Astrocyte (in vitro differentiated cells and primary cell): ENCODE measurements at regions not wholly inside any gene's neighbourhood (a gene's known extent, or its start where the extent isn't known, plus 50 kb on each side); places are given as distances from the start of the nearest gene placed in this dataset.
"Not testable (repeated sequence)": the region's sequence is repeated elsewhere in the genome, so short reads cannot be mapped to it uniquely, and the experiment has no call there.

Source experiments
- DNase-seq: peaks from one replicate; pipeline ENCODE4 v3.0.0-alpha.2; 2010; ENCODE audit warnings: low read depth
- FAIRE-seq: peaks from 2 replicates; lab custom pipeline; 2011; peaks lifted over from hg19 to GRCh38; lab: Jason Lieb, UNC
- H2AFZ ChIP-seq: 2 replicates; pipeline ENCODE4 v1.6.0; 2012; ENCODE audit warnings: low read depth, low read length, inconsistent platforms
- H3K27ac ChIP-seq: 2 replicates; pipeline ENCODE4 v1.5.1; 2011; ENCODE audit warnings: low read depth, low read length, inconsistent platforms
- H3K27me3 ChIP-seq: 2 replicates; pipeline ENCODE4 v1.6.0; 2011; ENCODE audit warnings: low read length, inconsistent platforms; ENCODE audit not compliant: insufficient read depth
- H3K36me3 ChIP-seq: 2 replicates; pipeline ENCODE4 v1.5.1; 2011; ENCODE audit warnings: low read length, inconsistent platforms; ENCODE audit not compliant: insufficient read depth
- H3K4me1 ChIP-seq: 2 replicates; pipeline ENCODE4 v1.5.1; 2011; ENCODE audit warnings: low read length, inconsistent platforms; ENCODE audit not compliant: insufficient read depth
- H3K4me2 ChIP-seq: 2 replicates; pipeline ENCODE4 v1.6.0; 2012; ENCODE audit warnings: low read length, inconsistent platforms
- H3K4me3 ChIP-seq: 2 replicates; pipeline ENCODE4 v1.5.1; 2011; ENCODE audit warnings: low read depth, mild to moderate bottlenecking, low read length, inconsistent platforms; ENCODE audit not compliant: insufficient read depth
- H3K79me2 ChIP-seq: 2 replicates; pipeline ENCODE4 v1.6.0; 2012; ENCODE audit warnings: mild to moderate bottlenecking, low read length, inconsistent platforms; ENCODE audit not compliant: insufficient read depth
- H3K9ac ChIP-seq: 2 replicates; pipeline ENCODE4 v1.6.0; 2012; ENCODE audit warnings: mild to moderate bottlenecking, low read length, inconsistent platforms
- H3K9me3 ChIP-seq: 2 replicates; pipeline ENCODE4 v1.5.1; 2012; ENCODE audit warnings: low read depth, mild to moderate bottlenecking, low read length, inconsistent platforms; ENCODE audit not compliant: insufficient read depth
- H4K20me1 ChIP-seq: 2 replicates; pipeline ENCODE4 v1.6.0; 2012; ENCODE audit warnings: low read length, inconsistent platforms; ENCODE audit not compliant: insufficient read depth
- H3K27ac Mint-ChIP-seq: one replicate; pipeline ENCODE4 v1.8.0; 2021; ENCODE audit warnings: mild to moderate bottlenecking, mixed read lengths; ENCODE audit not compliant: unreplicated experiment
- H3K27me3 Mint-ChIP-seq: one replicate; pipeline ENCODE4 v1.8.0; 2021; ENCODE audit warnings: low read depth, mixed read lengths; ENCODE audit not compliant: unreplicated experiment
- H3K36me3 Mint-ChIP-seq: one replicate; pipeline ENCODE4 v1.8.0; 2021; ENCODE audit warnings: low read depth, mixed read lengths; ENCODE audit not compliant: unreplicated experiment
- H3K4me1 Mint-ChIP-seq: one replicate; pipeline ENCODE4 v1.8.0; 2021; ENCODE audit warnings: low read depth, mixed read lengths; ENCODE audit not compliant: unreplicated experiment
- H3K4me3 Mint-ChIP-seq: one replicate; pipeline ENCODE4 v1.8.0; 2021; ENCODE audit warnings: mild to moderate bottlenecking, moderate library complexity, mixed read lengths; ENCODE audit not compliant: unreplicated experiment
- H3K9me3 Mint-ChIP-seq: one replicate; pipeline ENCODE4 v1.8.0; 2021; ENCODE audit warnings: mild to moderate bottlenecking, mixed read lengths; ENCODE audit not compliant: unreplicated experiment
- CTCF ChIP-seq: IDR thresholded peaks from 2 replicates; pipeline ENCODE4 v1.5.1; 2011; ENCODE audit warnings: low read depth, mild to moderate bottlenecking, inconsistent platforms, low read length, moderate library complexity; ENCODE audit not compliant: insufficient read depth
- EZH2 ChIP-seq: IDR thresholded peaks from 2 replicates; pipeline ENCODE4 v1.6.1; 2012; ENCODE audit warnings: mild to moderate bottlenecking, low read length, inconsistent platforms; ENCODE audit not compliant: insufficient read depth

- TF ChIP-seq CTCF (no peak), EZH2 (no peak)
- H3K36me3 ChIP-seq = no peaks in the 10 kb centered on the region
- Mint-ChIP-seq H3K27me3 (peaks cover 3% of the 10 kb centered on the region), H3K36me3 (no peaks in the 10 kb centered on the region), H3K9me3 (peaks cover 10% of the 10 kb centered on the region), H3K4me3 (no peak overlapping the region), H3K27ac (no peak overlapping the region), H3K4me1 (peaks cover 6% of the 10 kb centered on the region)
- H3K4me1 ChIP-seq = no peaks in the 10 kb centered on the region
- H3K4me3 ChIP-seq = no peak overlapping the region
- FAIRE-seq (no peak), DNase-seq (no peak)
- no peak overlapping the region for H3K4me2 ChIP-seq
- H3K27ac ChIP-seq = no peak overlapping the region
- no peaks in the 10 kb centered on the region for H4K20me1 ChIP-seq
- H3K27me3 ChIP-seq = no peaks in the 10 kb centered on the region
- no peak overlapping the region for H2AFZ ChIP-seq
- no peak overlapping the region for H3K9ac ChIP-seq
- no peaks in the 10 kb centered on the region for H3K79me2 ChIP-seq
- H3K9me3 ChIP-seq = no peaks in the 10 kb centered on the region
Observed at GRCh38 chr6:11307226-11307625, 74.8 kb upstream of the NEDD9 start.

GRCh38 chr6:11304946-11305345, 72.5 kb upstream of the NEDD9 start:
- no peak for TF ChIP-seq EZH2
- TF ChIP-seq CTCF = no peak
- Histone ChIP-seq H3K27ac (no peak overlapping the region), H3K9me3 (no peaks in the 10 kb centered on the region), H3K4me1 (no peaks in the 10 kb centered on the region), H3K4me2 (no peak overlapping the region), H3K36me3 (no peaks in the 10 kb centered on the region), H3K27me3 (no peaks in the 10 kb centered on the region), H3K9ac (no peak overlapping the region), H2AFZ (no peak overlapping the region), H3K4me3 (no peak overlapping the region), H4K20me1 (no peaks in the 10 kb centered on the region), H3K79me2 (no peaks in the 10 kb centered on the region)
- Mint-ChIP-seq H3K4me1 (peaks cover 9% of the 10 kb centered on the region), H3K27me3 (no peaks in the 10 kb centered on the region), H3K9me3 (peaks cover 15% of the 10 kb centered on the region), H3K36me3 (peaks cover 2% of the 10 kb centered on the region), H3K4me3 (no peak overlapping the region), H3K27ac (no peak overlapping the region)
- FAIRE-seq (no peak), DNase-seq (no peak)

- FAIRE-seq, H3K36me3 ChIP-seq, H2AFZ ChIP-seq, H4K20me1 ChIP-seq, H3K27ac ChIP-seq, H3K4me1 Mint-ChIP-seq, H3K79me2 ChIP-seq, H3K27me3 Mint-ChIP-seq, H3K4me3 ChIP-seq, H3K9me3 ChIP-seq, H3K36me3 Mint-ChIP-seq, H3K9ac ChIP-seq, DNase-seq, H3K4me1 ChIP-seq, H3K27me3 ChIP-seq: not testable (repeated sequence)
- peak overlapping the region; percentile 55 for H3K27ac Mint-ChIP-seq
- H3K9me3 Mint-ChIP-seq = peaks cover 26% of the 10 kb centered on the region
- peak overlapping the region; percentile 8 for H3K4me3 Mint-ChIP-seq
- peak overlapping the region; percentile 69 for H3K4me2 ChIP-seq
Observed at GRCh38 chr6:11299876-11300428, 67.5 kb upstream of the NEDD9 start.

- H3K4me2 ChIP-seq = peak overlapping the region; percentile 69
- FAIRE-seq, H3K27me3 Mint-ChIP-seq, H3K9me3 ChIP-seq, H3K79me2 ChIP-seq, H3K36me3 Mint-ChIP-seq, H3K27ac ChIP-seq, H3K4me1 ChIP-seq, H3K4me3 ChIP-seq, H3K27me3 ChIP-seq, H3K4me3 Mint-ChIP-seq, DNase-seq, H3K36me3 ChIP-seq, H3K4me1 Mint-ChIP-seq, H4K20me1 ChIP-seq: not testable (repeated sequence)
- H2AFZ ChIP-seq = peak overlapping the region; percentile 59
- peak overlapping the region; percentile 29 for H3K9ac ChIP-seq
- Mint-ChIP-seq H3K9me3 (peaks cover 26% of the 10 kb centered on the region), H3K27ac (peak overlapping the region; percentile 41)
Observed at GRCh38 chr6:11299421-11299784, 66.9 kb upstream of the NEDD9 start.
